DOHH2 (cell line): ENCODE measurements at regions not wholly inside any gene's neighbourhood (a gene's known extent, or its start where the extent isn't known, plus 50 kb on each side); places are given as distances from the start of the nearest gene placed in this dataset.

Experiments
- EZH2phosphoT487 ChIP-seq: fragments of 200-600 bp; sonication (generic); IDR thresholded peaks from 2 replicates; pipeline ENCODE4 v1.6.1; 2017; ENCODE audit warnings: borderline replicate concordance, mild to moderate bottlenecking, antibody characterized with exemption, low read length, moderate library complexity, mixed read lengths
- TF ChIP-seq, protein P1 (sequence below): fragments of 200-600 bp; sonication (generic); IDR thresholded peaks from one replicate; pipeline ENCODE4 v1.5.1; 2014; ENCODE audit warnings: antibody characterized with exemption, mild to moderate bottlenecking, low read depth, low read length; ENCODE audit not compliant: poor library complexity, severe bottlenecking

- TF ChIP-seq, protein P1, sequence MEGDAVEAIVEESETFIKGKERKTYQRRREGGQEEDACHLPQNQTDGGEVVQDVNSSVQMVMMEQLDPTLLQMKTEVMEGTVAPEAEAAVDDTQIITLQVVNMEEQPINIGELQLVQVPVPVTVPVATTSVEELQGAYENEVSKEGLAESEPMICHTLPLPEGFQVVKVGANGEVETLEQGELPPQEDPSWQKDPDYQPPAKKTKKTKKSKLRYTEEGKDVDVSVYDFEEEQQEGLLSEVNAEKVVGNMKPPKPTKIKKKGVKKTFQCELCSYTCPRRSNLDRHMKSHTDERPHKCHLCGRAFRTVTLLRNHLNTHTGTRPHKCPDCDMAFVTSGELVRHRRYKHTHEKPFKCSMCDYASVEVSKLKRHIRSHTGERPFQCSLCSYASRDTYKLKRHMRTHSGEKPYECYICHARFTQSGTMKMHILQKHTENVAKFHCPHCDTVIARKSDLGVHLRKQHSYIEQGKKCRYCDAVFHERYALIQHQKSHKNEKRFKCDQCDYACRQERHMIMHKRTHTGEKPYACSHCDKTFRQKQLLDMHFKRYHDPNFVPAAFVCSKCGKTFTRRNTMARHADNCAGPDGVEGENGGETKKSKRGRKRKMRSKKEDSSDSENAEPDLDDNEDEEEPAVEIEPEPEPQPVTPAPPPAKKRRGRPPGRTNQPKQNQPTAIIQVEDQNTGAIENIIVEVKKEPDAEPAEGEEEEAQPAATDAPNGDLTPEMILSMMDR = no peak
- no peak for TF ChIP-seq EZH2phosphoT487
Observed at GRCh38 chr5:9877488-9877887, 247.3 kb upstream of the TAS2R1 start.
